CD14-positive monocyte (primary cell): ENCODE measurements at regions not wholly inside any gene's neighbourhood (a gene's known extent, or its start where the extent isn't known, plus 50 kb on each side); places are given as distances from the start of the nearest gene placed in this dataset.

Experiments used
- DNase-seq, 3 donors: peaks; one replicate each; pipeline ENCODE4 v3.0.0-alpha.2; 2011 to 2022
- H2AFZ ChIP-seq: 2 replicates; pipeline ENCODE4 v1.6.0; 2012; ENCODE audit warnings: mild to moderate bottlenecking, low read depth, low read length, inconsistent platforms; ENCODE audit not compliant: insufficient read depth, poor library complexity, severe bottlenecking
- H3K27ac ChIP-seq, 2 donors: 1 replicate in 1 of 2; 2 replicates in 1 of 2; pipeline ENCODE4 v1.5.1; 2012 to 2013; ENCODE audit warnings: low read length in 2 of 2, control low read depth in 1 of 2, inconsistent platforms in 1 of 2, low read depth in 1 of 2, mild to moderate bottlenecking in 1 of 2
- H3K27me3 ChIP-seq, 2 donors: one replicate each; pipeline versions ENCODE4 v1.6.0 to v1.6.1; 2011 to 2013; ENCODE audit warnings: low read length in 2 of 2; ENCODE audit not compliant: control insufficient read depth in 2 of 2, insufficient read depth in 2 of 2
- H3K36me3 ChIP-seq, 2 donors: replicated peaks in 1 of 2; 1 replicate in 1 of 2; 2 replicates in 1 of 2; pipeline versions ENCODE4 v1.5.1 to v1.6.1; 2012 to 2013; ENCODE audit warnings: low read length in 2 of 2, control low read depth in 1 of 2, inconsistent platforms in 1 of 2, mild to moderate bottlenecking in 1 of 2; ENCODE audit not compliant: insufficient read depth in 2 of 2, control insufficient read depth in 1 of 2
- H3K4me1 ChIP-seq, 2 donors: 1 replicate in 1 of 2; 2 replicates in 1 of 2; pipeline versions ENCODE4 v1.5.1 to v1.6.1; 2012 to 2013; ENCODE audit warnings: low read length in 2 of 2, control low read depth in 1 of 2, inconsistent platforms in 1 of 2, mild to moderate bottlenecking in 1 of 2, moderate library complexity in 1 of 2; ENCODE audit not compliant: insufficient read depth in 2 of 2, control insufficient read depth in 1 of 2
- H3K4me2 ChIP-seq: replicated peaks from 2 replicates; pipeline ENCODE3; 2012; ENCODE audit warnings: low read length, moderate library complexity, mild to moderate bottlenecking; ENCODE audit not compliant: poor library complexity, severe bottlenecking; ENCODE audit errors: extremely low read depth
- H3K4me3 ChIP-seq, 3 experiments: fragments of 200-600 bp in 1 of 3; sonication (generic) in 1 of 3; replicated peaks in 1 of 3; 1 replicate in 2 of 3; 2 replicates in 1 of 3; pipeline ENCODE4 v1.5.1; 2011 to 2013; ENCODE audit warnings: low read length in 3 of 3, mild to moderate bottlenecking in 3 of 3, control low read depth in 2 of 3, low read depth in 2 of 3, inconsistent platforms in 1 of 3, moderate library complexity in 1 of 3
- H3K79me2 ChIP-seq: 2 replicates; pipeline ENCODE4 v1.6.0; 2012; ENCODE audit warnings: mild to moderate bottlenecking, control low read depth, inconsistent platforms, low read length, moderate library complexity; ENCODE audit not compliant: insufficient read depth
- H3K9ac ChIP-seq: 2 replicates; pipeline ENCODE4 v1.6.0; 2017; ENCODE audit warnings: low read length, mild to moderate bottlenecking; ENCODE audit not compliant: insufficient read depth, poor library complexity, severe bottlenecking
- H3K9me3 ChIP-seq, 2 donors: replicated peaks in 1 of 2; 1 replicate in 1 of 2; 2 replicates in 1 of 2; pipeline versions ENCODE4 v1.5.1 to v1.6.1; 2012 to 2013; ENCODE audit warnings: low read length in 2 of 2, control low read depth in 1 of 2; ENCODE audit not compliant: control insufficient read depth in 1 of 2, insufficient read depth in 1 of 2
- H4K20me1 ChIP-seq: 2 replicates; pipeline ENCODE4 v1.6.0; 2012; ENCODE audit warnings: mild to moderate bottlenecking, low read length, control low read depth, moderate library complexity; ENCODE audit not compliant: insufficient read depth
- H3K27ac Mint-ChIP-seq, 7 donors: one replicate each; pipeline ENCODE4 v1.8.0; 2020; ENCODE audit warnings: mild to moderate bottlenecking in 7 of 7, mixed read lengths in 7 of 7, moderate library complexity in 6 of 7, inconsistent platforms in 2 of 7
- H3K27me3 Mint-ChIP-seq, 3 donors: one replicate each; pipeline ENCODE4 v1.8.0; 2021 to 2022; ENCODE audit warnings: low read depth in 3 of 3, mild to moderate bottlenecking in 3 of 3, mixed read lengths in 3 of 3, moderate library complexity in 3 of 3, inconsistent platforms in 1 of 3
- H3K36me3 Mint-ChIP-seq, 2 donors: one replicate each; pipeline ENCODE4 v1.8.0; 2020; ENCODE audit warnings: mixed read lengths in 2 of 2, inconsistent platforms in 1 of 2, mild to moderate bottlenecking in 1 of 2
- H3K4me1 Mint-ChIP-seq: one replicate; pipeline ENCODE4 v1.8.0; 2020; ENCODE audit warnings: mild to moderate bottlenecking, mixed read lengths
- H3K4me3 Mint-ChIP-seq, 2 donors: one replicate each; pipeline ENCODE4 v1.8.0; 2020; ENCODE audit warnings: mild to moderate bottlenecking in 2 of 2, mixed read lengths in 2 of 2, moderate library complexity in 1 of 2
- H3K9me3 Mint-ChIP-seq, 7 donors: one replicate each; pipeline ENCODE4 v1.8.0; 2020 to 2022; ENCODE audit warnings: mixed read lengths in 7 of 7, mild to moderate bottlenecking in 6 of 7, moderate library complexity in 6 of 7, inconsistent platforms in 2 of 7
- CTCF ChIP-seq: fragments of 200-600 bp; IDR thresholded peaks from one replicate; pipeline ENCODE4 v1.8.0; 2022; ENCODE audit warnings: antibody characterized with exemption, mild to moderate bottlenecking
- WGBS: methylation state at CpG from one replicate; pipeline ENCODE4 v1.1.5; 2013; ENCODE audit warnings: missing lambda C conversion rate; ENCODE audit not compliant: insufficient coverage; 5-methylcytosine and 5-hydroxymethylcytosine counted together
- intact Hi-C, 2 donors: fragments of 100-400 bp; cut with micrococcal nuclease; formaldehyde crosslinking; loops; one replicate each; pipeline versions ENCODE4 v1.15.0 to v1.15.1; 2023

GRCh38 chr20:11260611-11261010, 586.8 kb upstream of the JAG1 start:
- H3K4me1 Mint-ChIP-seq, result peaks cover 3% of the 10 kb centered on the region
- TF ChIP-seq CTCF, result no peak
- H3K9me3 Mint-ChIP-seq, result peaks cover 0 to 7% (median 5%) of the 10 kb centered on the region in 7 donors
- Histone ChIP-seq H3K4me3 (no peak overlapping the region), H3K4me1 (no peaks in the 10 kb centered on the region), H3K4me2 (no peak overlapping the region), H2AFZ (no peak overlapping the region), H3K9me3 (no peaks in the 10 kb centered on the region), H4K20me1 (no peaks in the 10 kb centered on the region), H3K27ac (no peak overlapping the region), H3K9ac (no peak overlapping the region), H3K27me3 (no peaks in the 10 kb centered on the region), H3K36me3 (no peaks in the 10 kb centered on the region), H3K79me2 (no peaks in the 10 kb centered on the region)
- H3K27me3 Mint-ChIP-seq, result no peaks in the 10 kb centered on the region
- DNase-seq, result no peak
- no peak overlapping the region for H3K27ac Mint-ChIP-seq
- no CpG with 5 or more reads among the region's 3 CpGs for WGBS
- H3K36me3 Mint-ChIP-seq, result no peaks in the 10 kb centered on the region
- intact Hi-C loops, result no loop called here
- H3K4me3 Mint-ChIP-seq, result no peak overlapping the region

DNA sequence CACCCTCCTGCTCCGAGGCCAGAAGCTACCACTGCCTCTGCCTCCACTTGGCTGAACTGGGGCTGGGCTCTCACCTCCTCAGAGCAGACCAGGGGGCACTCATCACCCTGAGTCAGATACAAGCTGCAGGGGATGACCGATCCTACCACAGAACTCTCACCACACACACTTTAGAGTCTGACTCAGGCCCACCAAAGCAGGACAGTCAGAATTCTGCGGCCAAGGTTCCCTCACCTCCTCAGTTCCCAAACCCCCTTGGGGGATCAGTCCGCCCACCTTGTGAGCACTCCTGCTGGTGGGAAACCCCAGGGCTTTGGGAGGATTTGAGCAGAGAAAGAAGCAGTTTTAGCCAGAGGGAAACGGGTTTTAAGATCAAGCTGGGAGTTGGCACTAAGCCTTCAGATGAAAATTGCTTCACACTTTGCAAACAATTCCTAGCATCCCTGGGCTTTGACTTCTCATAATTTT, 587.8 kb upstream of the JAG1 start:
- Mint-ChIP-seq H3K4me3 (no peak overlapping the region), H3K27ac (peak overlapping the region in 1 of 7 donors; percentile 37), H3K36me3 (no peaks in the 10 kb centered on the region), H3K9me3 (peaks cover 0 to 7% (median 3%) of the 10 kb centered on the region in 7 donors), H3K4me1 (peaks cover 3% of the 10 kb centered on the region), H3K27me3 (no peaks in the 10 kb centered on the region)
- no peaks in the 10 kb centered on the region for H3K27me3 ChIP-seq
- no peak overlapping the region for H3K4me2 ChIP-seq
- H3K9me3 ChIP-seq, result no peaks in the 10 kb centered on the region
- no peak overlapping the region for H3K4me3 ChIP-seq
- no peaks in the 10 kb centered on the region for H3K4me1 ChIP-seq
- WGBS, result 94% methylated on average over 2 of the region's 5 CpGs
- no peaks in the 10 kb centered on the region for H3K79me2 ChIP-seq
- TF ChIP-seq CTCF, result no peak
- no peak overlapping the region for H3K9ac ChIP-seq
- H3K27ac ChIP-seq, result no peak overlapping the region
- no peaks in the 10 kb centered on the region for H4K20me1 ChIP-seq
- no peak for DNase-seq
- no peaks in the 10 kb centered on the region for H3K36me3 ChIP-seq
- intact Hi-C loops, result no loop called here
- no peak overlapping the region for H2AFZ ChIP-seq
